WTC11 (cell line): ENCODE measurements at regions not wholly inside any gene's neighbourhood (a gene's known extent, or its start where the extent isn't known, plus 50 kb on each side); places are given as distances from the start of the nearest gene placed in this dataset.

ENCODE experiments used
- ATAC-seq: fragments of 200-7000 bp; cut with Tn5 transposase; 2 replicates; pipeline ENCODE4 v1.10.0; 2021; ENCODE audit warnings: mild to moderate bottlenecking, moderate library complexity
- CTCF ChIA-PET: fragments of 300-600 bp; sonication (Branson Sonifier 250); formaldehyde crosslinking; loops from one replicate; lab custom pipeline; 2021; ENCODE audit warnings: antibody characterized with exemption; lab: Charles Lee
- POLR2A ChIA-PET: fragments of 350-600 bp; sonication (Branson Sonifier 250); formaldehyde crosslinking; loops from one replicate; lab custom pipeline; 2021; ENCODE audit warnings: antibody characterized with exemption; lab: Charles Lee
- DNase-seq: peaks from one replicate; pipeline ENCODE4 v3.0.0; 2021; ENCODE audit warnings: low spot score
- H3K27ac Mint-ChIP-seq: 2 replicates; pipeline ENCODE4 v1.8.0; 2021; ENCODE audit warnings: mixed read lengths
- H3K27me3 Mint-ChIP-seq: 2 replicates; pipeline ENCODE4 v1.8.0; 2021; ENCODE audit warnings: low read depth, mild to moderate bottlenecking, moderate library complexity, mixed read lengths
- H3K36me3 Mint-ChIP-seq: 2 replicates; pipeline ENCODE4 v1.8.0; 2021; ENCODE audit warnings: mixed read lengths
- H3K4me1 Mint-ChIP-seq: 2 replicates; pipeline ENCODE4 v1.8.0; 2022; ENCODE audit warnings: mixed read lengths
- H3K4me3 Mint-ChIP-seq: 2 replicates; pipeline ENCODE4 v1.8.0; 2021; ENCODE audit warnings: mild to moderate bottlenecking, moderate library complexity, mixed read lengths
- H3K9me3 Mint-ChIP-seq: 2 replicates; pipeline ENCODE4 v1.8.0; 2021; ENCODE audit warnings: mixed read lengths
- EMX1 ChIP-seq: fragments of 250-450 bp; sonication (Bioruptor Pico); IDR thresholded peaks from 2 replicates; pipeline ENCODE4 v1.8.0; 2021; ENCODE audit warnings: mild to moderate bottlenecking
- KAT7 ChIP-seq: sonication (generic); formaldehyde crosslinking; IDR thresholded peaks from 2 replicates; pipeline ENCODE4 v1.8.1; 2023; ENCODE audit warnings: missing genetic modification reagents, mild to moderate bottlenecking, borderline replicate concordance
- ZBTB21 ChIP-seq: sonication (generic); formaldehyde crosslinking; IDR thresholded peaks from 2 replicates; pipeline ENCODE4 v1.8.1; 2023; ENCODE audit warnings: mild to moderate bottlenecking, missing genetic modification reagents, borderline replicate concordance
- ZNF263 ChIP-seq: sonication (generic); formaldehyde crosslinking; IDR thresholded peaks from 2 replicates; pipeline ENCODE4 v1.8.1; 2022; ENCODE audit warnings: low read depth, mild to moderate bottlenecking, moderate library complexity, missing genetic modification reagents
- TF ChIP-seq, protein P1 (sequence below): sonication (generic); formaldehyde crosslinking; IDR thresholded peaks from 2 replicates; pipeline ENCODE4 v1.8.0; 2023; ENCODE audit warnings: missing genetic modification reagents, mild to moderate bottlenecking, borderline replicate concordance
- TF ChIP-seq, protein P2 (sequence below): sonication (generic); formaldehyde crosslinking; IDR thresholded peaks from 2 replicates; pipeline ENCODE4 v1.8.0; 2023; ENCODE audit warnings: mild to moderate bottlenecking, missing genetic modification reagents
- TF ChIP-seq, protein P3 (sequence below): fragments of 250-450 bp; sonication (Bioruptor Pico); IDR thresholded peaks from 2 replicates; pipeline ENCODE4 v1.9.0; 2021; ENCODE audit warnings: moderate library complexity, mild to moderate bottlenecking, inconsistent platforms, borderline replicate concordance
- TF ChIP-seq, protein P4 (sequence below): sonication (generic); formaldehyde crosslinking; IDR thresholded peaks from 2 replicates; pipeline ENCODE4 v1.8.0; 2023; ENCODE audit warnings: missing genetic modification reagents
- TF ChIP-seq, protein P5 (sequence below): fragments of 250-450 bp; sonication (Bioruptor Pico); IDR thresholded peaks from 2 replicates; pipeline ENCODE4 v1.9.0; 2021; ENCODE audit warnings: mild to moderate bottlenecking
- TF ChIP-seq, protein P6 (sequence below): fragments of 250-450 bp; sonication (Bioruptor Pico); IDR thresholded peaks from 2 replicates; pipeline ENCODE4 v1.8.0; 2021; ENCODE audit warnings: mild to moderate bottlenecking

DNA sequence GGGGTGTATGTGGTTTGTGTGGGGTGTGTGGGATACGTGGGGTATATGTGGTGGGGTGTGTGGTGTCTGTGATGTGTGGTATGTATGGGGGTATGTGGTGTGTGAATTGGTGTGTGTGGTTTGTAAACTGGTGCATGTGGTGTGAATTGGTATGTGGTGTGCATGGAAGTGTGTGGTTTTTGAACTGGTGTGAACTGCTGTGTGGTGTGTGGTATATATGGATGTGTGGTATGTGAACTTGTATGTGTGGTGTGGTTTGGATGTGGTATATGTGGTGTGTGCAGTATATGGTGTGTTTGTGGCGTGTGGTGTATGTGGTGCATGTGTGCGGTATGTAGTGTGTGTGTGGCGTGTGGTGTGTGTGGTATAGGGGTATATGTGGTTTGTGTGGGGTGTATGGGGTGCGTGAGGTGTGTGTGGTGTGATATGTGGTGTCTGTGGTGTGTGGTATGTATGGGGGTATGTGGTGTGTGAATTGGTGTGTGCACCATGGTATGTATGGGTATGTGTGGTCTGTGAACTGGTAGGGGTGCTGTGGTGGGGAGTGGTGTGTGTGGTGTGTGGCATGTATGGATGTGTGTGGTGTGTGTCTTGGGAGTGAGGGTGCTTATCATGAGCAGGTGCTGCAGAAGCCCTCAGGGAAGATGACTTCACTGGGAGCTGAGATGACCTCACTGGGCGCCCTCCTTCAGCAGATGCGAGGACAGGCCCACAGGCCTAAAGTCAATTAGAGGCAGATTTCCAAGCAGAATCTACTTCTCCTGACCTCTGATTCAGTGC is 209.6 kb upstream of the TNP1 start (continued):
- TF ChIP-seq, protein P1, sequence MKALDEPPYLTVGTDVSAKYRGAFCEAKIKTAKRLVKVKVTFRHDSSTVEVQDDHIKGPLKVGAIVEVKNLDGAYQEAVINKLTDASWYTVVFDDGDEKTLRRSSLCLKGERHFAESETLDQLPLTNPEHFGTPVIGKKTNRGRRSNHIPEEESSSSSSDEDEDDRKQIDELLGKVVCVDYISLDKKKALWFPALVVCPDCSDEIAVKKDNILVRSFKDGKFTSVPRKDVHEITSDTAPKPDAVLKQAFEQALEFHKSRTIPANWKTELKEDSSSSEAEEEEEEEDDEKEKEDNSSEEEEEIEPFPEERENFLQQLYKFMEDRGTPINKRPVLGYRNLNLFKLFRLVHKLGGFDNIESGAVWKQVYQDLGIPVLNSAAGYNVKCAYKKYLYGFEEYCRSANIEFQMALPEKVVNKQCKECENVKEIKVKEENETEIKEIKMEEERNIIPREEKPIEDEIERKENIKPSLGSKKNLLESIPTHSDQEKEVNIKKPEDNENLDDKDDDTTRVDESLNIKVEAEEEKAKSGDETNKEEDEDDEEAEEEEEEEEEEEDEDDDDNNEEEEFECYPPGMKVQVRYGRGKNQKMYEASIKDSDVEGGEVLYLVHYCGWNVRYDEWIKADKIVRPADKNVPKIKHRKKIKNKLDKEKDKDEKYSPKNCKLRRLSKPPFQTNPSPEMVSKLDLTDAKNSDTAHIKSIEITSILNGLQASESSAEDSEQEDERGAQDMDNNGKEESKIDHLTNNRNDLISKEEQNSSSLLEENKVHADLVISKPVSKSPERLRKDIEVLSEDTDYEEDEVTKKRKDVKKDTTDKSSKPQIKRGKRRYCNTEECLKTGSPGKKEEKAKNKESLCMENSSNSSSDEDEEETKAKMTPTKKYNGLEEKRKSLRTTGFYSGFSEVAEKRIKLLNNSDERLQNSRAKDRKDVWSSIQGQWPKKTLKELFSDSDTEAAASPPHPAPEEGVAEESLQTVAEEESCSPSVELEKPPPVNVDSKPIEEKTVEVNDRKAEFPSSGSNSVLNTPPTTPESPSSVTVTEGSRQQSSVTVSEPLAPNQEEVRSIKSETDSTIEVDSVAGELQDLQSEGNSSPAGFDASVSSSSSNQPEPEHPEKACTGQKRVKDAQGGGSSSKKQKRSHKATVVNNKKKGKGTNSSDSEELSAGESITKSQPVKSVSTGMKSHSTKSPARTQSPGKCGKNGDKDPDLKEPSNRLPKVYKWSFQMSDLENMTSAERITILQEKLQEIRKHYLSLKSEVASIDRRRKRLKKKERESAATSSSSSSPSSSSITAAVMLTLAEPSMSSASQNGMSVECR (CRISPR knock-in tag): no peak
- no peak for TF ChIP-seq ZBTB21 (CRISPR knock-in tag)

DNA sequence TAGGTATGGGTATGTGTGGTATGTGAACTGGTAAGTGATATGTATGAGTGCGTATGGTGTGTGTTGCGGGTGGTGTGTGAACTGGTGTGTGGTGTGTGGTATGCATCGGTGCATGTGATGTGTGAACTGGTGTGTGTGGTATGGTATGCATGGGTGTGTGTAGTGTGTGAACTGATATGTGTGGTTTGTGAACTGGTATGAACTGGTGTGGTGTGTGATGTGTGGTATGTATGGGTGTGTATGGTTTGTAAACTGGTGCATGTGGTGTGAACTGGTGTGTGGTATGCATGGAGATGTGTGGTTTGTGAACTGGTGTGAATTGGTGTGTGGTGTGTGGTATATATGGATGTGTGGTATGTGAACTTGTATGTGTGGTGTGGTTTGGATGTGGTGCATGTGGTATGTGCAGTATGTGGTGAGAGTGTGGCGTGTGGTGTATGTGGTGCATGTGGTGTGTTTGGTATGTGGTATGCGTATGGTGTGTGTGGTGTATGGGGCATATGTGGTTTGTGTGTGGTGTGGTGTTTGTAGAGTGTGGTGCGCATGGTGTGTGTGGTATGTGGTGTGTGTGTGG is 208.9 kb upstream of the TNP1 start:
- POLR2A ChIA-PET: no interaction called here
- no peaks in the 10 kb centered on the region for H3K36me3 Mint-ChIP-seq
- H3K9me3 Mint-ChIP-seq: peaks cover 7% of the 10 kb centered on the region
- H3K27me3 Mint-ChIP-seq: no peaks in the 10 kb centered on the region
- CTCF ChIA-PET: no interaction called here
- ATAC-seq: no peak
- H3K4me1 Mint-ChIP-seq: peaks cover 11% of the 10 kb centered on the region
- no peak overlapping the region for H3K27ac Mint-ChIP-seq
- no peak overlapping the region for H3K4me3 Mint-ChIP-seq
- no peak for DNase-seq
- TF ChIP-seq KAT7 (no peak), ZNF263 (CRISPR knock-in tag) (no peak), EMX1 (no peak)
- TF ChIP-seq, protein P2, sequence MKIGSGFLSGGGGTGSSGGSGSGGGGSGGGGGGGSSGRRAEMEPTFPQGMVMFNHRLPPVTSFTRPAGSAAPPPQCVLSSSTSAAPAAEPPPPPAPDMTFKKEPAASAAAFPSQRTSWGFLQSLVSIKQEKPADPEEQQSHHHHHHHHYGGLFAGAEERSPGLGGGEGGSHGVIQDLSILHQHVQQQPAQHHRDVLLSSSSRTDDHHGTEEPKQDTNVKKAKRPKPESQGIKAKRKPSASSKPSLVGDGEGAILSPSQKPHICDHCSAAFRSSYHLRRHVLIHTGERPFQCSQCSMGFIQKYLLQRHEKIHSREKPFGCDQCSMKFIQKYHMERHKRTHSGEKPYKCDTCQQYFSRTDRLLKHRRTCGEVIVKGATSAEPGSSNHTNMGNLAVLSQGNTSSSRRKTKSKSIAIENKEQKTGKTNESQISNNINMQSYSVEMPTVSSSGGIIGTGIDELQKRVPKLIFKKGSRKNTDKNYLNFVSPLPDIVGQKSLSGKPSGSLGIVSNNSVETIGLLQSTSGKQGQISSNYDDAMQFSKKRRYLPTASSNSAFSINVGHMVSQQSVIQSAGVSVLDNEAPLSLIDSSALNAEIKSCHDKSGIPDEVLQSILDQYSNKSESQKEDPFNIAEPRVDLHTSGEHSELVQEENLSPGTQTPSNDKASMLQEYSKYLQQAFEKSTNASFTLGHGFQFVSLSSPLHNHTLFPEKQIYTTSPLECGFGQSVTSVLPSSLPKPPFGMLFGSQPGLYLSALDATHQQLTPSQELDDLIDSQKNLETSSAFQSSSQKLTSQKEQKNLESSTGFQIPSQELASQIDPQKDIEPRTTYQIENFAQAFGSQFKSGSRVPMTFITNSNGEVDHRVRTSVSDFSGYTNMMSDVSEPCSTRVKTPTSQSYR (CRISPR knock-in tag): no peak
- TF ChIP-seq, protein P3, sequence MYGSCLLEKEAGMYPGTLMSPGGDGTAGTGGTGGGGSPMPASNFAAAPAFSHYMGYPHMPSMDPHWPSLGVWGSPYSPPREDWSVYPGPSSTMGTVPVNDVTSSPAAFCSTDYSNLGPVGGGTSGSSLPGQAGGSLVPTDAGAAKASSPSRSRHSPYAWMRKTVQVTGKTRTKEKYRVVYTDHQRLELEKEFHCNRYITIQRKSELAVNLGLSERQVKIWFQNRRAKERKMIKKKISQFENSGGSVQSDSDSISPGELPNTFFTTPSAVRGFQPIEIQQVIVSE: no peak
- TF ChIP-seq, protein P4, sequence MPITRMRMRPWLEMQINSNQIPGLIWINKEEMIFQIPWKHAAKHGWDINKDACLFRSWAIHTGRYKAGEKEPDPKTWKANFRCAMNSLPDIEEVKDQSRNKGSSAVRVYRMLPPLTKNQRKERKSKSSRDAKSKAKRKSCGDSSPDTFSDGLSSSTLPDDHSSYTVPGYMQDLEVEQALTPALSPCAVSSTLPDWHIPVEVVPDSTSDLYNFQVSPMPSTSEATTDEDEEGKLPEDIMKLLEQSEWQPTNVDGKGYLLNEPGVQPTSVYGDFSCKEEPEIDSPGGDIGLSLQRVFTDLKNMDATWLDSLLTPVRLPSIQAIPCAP (CRISPR knock-in tag): no peak
- TF ChIP-seq, protein P5, sequence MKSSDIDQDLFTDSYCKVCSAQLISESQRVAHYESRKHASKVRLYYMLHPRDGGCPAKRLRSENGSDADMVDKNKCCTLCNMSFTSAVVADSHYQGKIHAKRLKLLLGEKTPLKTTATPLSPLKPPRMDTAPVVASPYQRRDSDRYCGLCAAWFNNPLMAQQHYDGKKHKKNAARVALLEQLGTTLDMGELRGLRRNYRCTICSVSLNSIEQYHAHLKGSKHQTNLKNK: no peak
- TF ChIP-seq, all 79 proteins: peak for 0

DNA sequence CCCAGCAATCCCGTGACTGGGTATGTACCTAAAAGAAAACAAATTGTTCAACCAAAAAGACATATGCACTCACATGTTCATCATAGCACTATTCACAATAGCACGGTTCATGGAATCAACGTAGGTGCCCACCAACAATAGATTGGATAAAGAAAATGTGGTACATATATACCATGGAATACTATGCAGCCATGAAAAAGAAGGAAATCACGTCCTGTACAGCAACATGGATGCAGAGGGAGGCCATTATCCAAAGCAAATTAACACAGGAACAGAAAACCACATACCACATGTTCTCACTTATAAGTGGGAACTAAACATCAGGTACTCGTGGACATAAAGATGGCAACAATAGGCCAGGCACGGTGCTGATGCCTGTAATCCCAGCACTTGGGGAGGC is 207.9 kb upstream of the TNP1 start:
- Mint-ChIP-seq H3K4me1 (peaks cover 21% of the 10 kb centered on the region), H3K36me3 (no peaks in the 10 kb centered on the region), H3K4me3 (no peak overlapping the region), H3K27me3 (no peaks in the 10 kb centered on the region), H3K9me3 (peaks cover 7% of the 10 kb centered on the region), H3K27ac (no peak overlapping the region)
- no peak for DNase-seq
- ChIA-PET POLR2A (no interaction called here), CTCF (no interaction called here)
- no peak for ATAC-seq
- TF ChIP-seq, protein P6, sequence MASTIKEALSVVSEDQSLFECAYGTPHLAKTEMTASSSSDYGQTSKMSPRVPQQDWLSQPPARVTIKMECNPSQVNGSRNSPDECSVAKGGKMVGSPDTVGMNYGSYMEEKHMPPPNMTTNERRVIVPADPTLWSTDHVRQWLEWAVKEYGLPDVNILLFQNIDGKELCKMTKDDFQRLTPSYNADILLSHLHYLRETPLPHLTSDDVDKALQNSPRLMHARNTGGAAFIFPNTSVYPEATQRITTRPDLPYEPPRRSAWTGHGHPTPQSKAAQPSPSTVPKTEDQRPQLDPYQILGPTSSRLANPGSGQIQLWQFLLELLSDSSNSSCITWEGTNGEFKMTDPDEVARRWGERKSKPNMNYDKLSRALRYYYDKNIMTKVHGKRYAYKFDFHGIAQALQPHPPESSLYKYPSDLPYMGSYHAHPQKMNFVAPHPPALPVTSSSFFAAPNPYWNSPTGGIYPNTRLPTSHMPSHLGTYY (CRISPR knock-in tag): no peak
